ENCODE measurements at regions not wholly inside any gene's neighbourhood (a gene's known extent, or its start where the extent isn't known, plus 50 kb on each side); places are given as distances from the start of the nearest gene placed in this dataset.
A peak's percentile ranks its signal among the peaks of the same experiment; 100 is the strongest.

DNA sequence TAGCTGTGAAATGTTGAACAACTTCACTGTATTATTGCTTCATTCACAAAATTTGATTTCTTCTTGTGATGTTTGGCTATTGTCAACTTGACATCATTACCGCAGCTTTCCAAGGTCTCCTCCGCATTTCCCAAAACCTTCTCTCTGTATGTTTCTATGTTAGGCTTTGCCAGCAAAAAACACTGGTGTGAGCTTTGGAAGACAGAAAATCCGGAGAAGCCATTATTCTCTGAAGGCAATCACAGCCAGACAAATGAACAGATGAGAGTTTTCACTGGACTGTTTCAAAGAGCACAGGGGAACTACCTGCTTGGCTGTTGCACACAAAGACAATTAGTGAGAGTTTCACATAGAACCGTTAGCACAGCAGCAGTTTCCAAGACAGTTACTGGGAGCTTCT lies 609.6 kb downstream of the BRINP3 start:
- no peak for DNase-seq (ENCODE audit: low spot score)

DNA sequence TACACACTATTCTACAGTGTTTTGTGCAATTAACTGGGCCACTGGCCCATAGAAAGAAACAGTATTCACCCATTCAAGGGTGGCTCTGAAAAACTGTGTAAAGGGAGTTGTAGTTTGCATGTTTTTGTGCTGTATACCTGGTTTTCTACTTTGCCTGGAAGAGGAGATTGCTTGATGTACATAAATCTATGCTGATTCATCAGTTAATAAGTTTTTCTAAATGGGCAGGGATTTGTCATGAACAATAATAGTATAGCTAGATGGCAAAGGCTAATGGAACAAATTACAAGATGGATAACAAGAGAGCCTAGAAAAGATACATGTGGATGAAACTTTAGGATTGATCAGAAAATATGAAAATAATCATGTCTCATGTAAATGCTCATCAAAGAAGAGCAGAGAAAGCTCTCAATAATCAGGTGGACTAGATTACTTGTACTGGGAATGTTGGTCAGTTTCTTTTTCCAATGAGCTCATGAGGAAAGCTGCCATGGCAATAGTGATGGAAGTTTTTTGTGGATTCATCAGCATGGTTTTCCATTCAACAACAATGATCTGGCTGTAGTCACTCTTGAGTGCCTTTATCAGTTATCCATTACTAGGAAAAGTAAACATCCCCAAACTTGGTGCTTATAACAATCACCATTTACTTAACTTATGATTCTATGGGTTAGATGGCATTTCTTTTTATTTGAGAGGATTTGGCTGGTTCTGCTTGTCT lies 602.8 kb downstream of the BRINP3 start:
- DNase-seq (ENCODE audit: low spot score): no peak

DNA sequence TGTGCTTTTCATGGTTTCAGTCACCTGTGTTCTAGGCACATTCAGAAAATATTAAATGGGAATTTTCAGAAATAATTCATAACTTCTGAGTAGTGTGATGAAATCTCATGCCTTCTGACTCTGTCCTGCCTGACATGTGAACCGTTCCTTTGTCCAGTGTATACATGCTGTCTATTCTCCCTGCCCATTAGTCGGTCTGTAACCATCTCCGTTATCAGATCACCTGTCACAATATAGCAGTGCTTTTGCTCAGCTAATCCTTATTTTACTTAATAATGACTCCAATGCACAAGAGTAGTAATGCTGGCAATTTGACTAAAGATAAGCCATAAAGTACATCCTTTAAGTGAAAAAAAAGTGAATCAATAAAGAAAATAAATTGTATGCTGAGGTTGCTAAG lies 597.5 kb downstream of the BRINP3 start:
- DNase-seq (ENCODE audit: low spot score): no peak

DNA sequence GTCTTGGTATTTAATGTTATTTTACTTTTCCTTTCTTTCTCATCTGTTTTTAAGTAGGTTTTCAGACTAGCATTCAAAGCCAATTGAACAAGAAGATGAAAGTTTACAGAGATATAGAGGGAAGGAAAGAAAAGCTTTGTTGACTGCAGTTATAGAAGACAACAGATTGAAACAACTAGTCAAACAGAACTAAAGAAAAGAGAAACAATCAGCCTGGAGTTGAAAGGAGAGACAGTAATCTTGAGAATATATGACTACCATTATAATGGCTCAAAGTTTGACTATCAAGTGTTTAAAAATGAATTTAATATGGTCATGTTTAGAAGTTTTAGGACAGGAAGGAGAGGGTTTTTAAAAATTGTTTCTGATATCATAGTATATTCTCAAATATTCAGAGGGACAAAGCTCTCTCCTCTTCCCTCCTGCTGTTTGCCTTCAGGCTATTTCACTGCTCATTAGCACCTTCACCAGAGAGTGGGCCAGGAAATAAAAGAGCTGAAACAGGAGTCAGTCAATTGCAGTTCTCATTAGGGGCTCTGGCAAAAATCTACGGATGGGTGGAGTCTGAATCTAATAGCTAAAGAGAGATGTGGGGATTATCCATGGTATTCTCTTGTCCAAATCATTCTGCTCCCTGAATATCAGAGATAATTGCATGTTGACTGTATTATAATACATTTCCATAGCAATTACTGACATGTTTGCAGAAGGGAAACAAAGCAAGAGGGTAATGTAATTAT lies 577.8 kb downstream of the BRINP3 start:
- no peak for DNase-seq (ENCODE audit: low spot score)

DNA sequence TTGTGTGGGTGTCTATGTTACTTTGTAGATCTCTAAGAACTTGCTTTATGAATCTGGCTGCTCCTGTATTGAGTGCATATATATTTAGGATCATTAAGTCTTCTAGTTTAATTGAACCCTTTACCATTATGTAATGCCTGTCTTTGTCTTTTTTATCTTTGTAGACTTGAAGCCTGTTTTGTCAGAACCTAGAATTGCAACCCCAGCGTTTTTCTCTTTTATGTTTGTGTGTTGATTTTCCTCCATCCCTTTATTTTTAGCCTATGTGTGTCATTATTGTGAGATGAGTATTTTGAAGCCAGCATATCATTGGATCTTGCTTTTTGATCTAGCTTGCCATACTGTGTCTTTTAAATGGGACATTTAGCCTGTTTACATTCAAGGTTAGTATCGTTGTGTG lies 573.2 kb downstream of the BRINP3 start:
- no peak for DNase-seq (ENCODE audit: low spot score)

DNA sequence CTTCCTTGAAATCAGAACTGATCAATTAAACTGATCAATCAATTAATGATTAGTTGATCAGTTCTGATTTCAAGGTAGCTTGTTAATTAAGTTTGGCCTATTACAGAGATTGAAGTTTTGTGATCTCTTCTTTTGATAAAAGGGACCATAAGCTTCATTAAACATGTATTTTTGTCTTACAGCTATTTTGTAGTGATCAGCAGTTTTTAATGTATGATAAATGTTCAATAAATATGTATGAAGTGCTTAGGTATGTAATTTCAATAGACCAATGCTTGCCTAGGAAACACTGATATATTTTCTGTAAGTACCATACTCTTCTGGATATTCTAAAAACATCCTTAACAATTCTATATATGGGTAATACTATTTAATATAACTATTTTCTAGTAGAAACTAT lies 569.6 kb downstream of the BRINP3 start:
- no peak for DNase-seq (ENCODE audit: low spot score)

DNA sequence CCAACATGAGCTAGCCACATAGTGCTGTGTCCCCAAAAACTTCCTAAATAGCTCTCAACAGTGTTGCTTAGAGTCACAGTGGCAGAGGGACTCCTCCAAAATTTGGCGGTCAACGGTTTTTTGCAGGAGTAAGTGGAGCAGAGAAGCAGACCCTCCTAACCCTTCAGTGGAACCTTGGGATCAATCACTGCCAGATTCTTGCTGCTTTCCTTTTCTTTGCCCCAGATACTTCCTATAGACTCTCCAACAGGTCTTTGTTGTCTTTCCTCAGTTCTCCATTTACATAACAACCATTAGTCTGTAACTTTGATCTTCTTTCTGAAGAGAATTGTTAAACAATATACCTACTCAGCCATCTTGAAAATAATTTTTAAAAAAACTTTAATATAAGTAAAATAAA lies 556.1 kb downstream of the BRINP3 start:
- DNase-seq (ENCODE audit: low spot score): no peak

DNA sequence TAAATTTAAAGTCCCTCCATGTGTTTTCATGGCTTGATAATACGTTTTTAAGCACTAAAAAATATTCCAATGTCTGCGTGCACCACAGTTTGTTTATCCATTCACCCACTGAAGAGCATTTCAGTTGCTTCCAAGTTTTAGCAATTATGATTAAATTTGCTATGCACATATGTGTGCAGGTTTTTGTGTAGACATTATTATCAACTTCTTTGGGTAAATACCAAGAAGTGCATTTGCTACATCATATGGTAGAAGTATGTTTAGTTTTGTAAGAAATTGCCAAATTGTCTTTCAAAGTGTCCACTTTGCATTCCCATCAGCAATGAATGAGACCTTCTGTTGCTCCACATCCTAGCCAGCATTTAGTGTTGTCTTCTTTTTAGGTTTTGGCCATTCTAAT lies 550.0 kb downstream of the BRINP3 start:
- no peak for DNase-seq (ENCODE audit: low spot score)

DNA sequence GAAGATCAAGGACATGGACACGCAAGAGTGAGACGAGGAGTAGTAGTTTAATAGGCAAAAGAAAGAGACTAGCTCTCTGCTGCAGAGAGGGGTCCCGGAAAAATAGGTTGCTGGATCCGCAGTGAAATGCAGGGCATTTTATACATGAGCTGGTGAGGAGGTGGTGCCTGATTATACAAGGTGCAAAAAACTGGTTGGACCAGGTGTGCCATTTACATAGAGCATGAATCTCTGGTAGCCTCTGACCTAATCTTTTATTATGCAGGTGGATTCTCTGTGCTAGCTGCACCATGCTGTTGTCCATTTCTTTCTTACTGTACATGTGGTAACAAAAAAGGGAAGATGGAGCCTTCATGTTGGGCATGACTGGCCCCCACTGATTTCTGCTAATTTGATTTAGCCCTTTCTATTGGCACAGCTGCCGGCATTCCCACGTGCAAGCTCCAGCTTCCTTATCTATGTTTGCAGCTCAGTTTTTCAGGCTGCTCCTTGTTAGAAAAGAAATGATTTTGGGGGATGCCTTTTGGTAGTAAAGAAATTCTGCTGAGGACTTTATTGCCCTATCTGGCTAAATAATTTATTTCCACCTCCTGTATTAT lies 548.1 kb downstream of the BRINP3 start:
- no peak for DNase-seq (ENCODE audit: low spot score)

DNA sequence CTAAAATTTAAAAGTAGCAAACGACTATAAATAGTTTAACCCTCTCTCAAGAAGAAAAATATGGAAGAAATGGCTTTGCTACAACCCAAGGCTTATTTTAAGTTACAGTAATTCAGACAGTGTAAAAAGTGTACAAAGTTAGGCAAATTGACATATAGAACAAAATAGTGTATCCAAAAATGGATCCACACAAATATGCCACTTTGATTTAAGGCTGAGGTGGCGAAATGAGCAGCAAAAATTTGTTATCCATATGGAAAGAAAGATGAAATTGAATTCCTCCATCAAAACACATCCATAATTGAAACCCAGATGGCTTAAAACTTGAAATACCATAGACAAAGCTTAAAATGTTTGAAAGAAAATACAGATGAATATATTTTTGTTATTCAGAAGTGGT lies 540.8 kb downstream of the BRINP3 start:
- DNase-seq (ENCODE audit: low spot score): no peak

DNA sequence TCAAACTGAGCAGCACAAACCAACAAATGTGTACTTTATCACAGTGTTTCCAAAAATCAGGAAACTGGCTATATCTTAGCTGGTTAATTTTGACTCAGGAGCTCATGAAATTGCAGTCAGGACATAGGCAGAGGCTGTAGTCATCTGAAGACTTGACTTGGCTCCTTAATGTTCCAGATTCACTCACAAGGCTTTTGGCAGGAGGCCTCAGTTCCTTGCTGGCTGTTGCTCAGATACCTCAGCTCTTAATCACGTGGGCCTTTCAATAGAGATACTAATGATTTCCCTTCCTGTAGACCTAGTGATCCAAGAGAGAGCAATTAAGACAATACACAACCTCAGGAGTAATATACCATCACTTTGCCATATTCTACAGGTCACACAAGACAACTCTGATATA lies 537.7 kb downstream of the BRINP3 start:
- peak; percentile 8 for DNase-seq (ENCODE audit: low spot score)

DNA sequence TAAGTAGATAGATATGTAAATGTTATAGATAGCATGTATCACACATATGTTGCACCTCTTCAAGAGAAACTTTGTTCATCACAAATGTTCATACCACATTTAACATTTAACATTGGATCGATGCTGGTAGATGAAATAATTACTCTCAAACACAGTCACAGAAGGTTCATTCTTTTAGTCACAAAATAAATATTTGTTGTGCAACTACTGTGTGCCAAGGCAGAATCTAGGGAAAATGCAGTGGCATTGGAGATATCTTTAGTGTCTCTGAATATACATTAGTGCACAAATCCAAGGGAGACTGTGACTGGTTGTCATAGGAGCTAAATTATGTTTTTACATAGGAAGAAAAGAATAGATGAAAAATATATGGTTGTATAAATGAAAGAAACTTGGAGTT lies 535.7 kb downstream of the BRINP3 start:
- no peak for DNase-seq (ENCODE audit: low spot score)

DNA sequence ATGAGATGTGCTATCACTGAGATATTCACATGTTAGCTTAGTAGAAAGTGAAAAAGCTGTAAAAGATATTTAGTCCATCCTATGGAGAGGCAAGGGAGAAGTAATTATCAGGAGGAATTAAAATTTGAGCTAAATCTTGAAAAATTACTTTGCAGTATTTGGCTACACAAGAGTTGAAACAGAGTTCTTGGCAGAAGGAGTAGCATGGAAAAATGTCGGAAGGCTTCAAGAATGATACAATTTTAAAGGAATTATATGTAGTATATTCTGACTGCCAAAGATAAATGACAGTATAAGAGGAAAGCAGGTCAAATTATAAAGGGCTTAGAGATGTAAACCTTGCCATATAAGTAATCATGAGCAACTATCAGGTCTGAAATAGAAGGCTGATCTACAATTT lies 518.9 kb downstream of the BRINP3 start:
- DNase-seq (ENCODE audit: low spot score): no peak

DNA sequence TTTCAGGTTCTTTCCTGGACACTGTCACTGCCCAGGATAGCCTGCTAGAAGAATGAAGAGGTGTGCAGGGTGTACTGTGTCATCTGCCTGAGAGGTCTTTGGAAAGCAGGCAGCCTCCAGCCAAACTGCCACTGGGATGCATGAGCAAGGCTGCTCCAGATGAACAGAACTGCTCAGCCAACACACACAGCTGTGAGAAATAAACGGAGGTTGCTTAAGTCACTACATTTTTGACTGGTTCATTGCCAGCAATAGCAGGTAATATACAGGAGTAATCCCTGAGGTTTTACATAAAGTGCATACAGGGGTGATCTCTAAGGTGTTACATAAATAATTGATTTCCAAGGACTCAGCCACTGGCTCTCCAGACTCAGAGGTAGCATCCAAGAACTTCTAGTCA lies 516.9 kb downstream of the BRINP3 start:
- no peak for DNase-seq (ENCODE audit: low spot score)

DNA sequence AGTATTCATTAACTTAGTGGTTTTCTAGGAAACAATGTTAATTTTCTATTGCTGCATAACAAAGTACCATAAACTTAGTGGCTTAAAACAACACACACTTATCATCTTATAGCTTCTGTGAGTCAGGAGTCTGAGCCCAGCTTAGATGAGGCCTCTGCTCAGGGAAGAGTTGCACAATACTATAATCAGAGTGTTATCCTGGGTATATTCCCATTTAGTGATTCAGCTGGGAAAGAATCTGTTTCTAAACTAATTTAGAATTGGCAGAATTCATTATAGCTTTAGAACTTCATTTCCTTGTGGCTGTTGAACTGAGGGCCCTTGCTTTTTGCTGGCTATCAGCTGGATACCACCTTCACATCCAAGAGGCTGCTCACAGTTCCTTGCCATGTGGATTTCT lies 515.5 kb downstream of the BRINP3 start:
- DNase-seq (ENCODE audit: low spot score): peak; percentile 29

DNA sequence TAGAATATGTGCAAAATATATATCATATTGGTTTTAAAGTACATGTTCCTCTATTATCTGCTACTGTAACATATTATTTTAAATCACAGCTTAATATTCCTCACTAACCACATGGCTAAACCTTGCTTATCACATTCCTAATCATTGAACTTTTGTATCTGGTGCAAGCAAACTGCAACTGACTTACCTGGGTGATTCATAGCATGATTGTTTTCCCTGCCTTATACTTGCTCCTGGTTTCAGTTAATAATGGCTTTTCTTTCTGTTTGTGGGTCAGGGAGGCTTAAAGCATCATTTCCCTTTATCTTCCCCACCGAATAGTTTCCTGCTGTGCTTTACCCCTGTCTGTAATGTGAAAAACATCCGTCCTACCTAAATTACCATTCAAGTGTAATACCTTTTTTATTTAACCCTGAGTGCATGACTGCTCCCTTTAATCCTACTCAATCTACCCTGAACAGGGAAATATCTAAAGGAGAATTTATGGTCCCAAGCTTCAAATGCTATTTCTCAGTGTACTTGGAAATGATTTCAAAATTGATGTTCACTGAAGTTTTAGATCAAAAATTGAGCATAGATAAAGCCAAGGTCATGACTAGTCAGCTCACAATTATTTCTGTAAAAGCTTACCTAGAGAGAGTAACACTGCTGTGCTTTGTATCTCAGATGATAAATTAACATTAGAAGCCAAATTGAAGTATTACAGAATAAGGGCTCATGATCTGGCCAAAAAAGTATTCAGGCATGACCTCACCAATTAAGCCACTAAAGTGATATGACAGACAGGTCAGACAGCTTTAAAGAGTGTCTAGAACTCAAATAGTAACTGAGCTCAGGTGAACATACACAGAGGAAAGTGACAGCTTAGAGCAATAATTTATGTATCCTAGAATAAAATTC lies 507.1 kb downstream of the BRINP3 start:
- no peak for DNase-seq (ENCODE audit: low spot score)

DNA sequence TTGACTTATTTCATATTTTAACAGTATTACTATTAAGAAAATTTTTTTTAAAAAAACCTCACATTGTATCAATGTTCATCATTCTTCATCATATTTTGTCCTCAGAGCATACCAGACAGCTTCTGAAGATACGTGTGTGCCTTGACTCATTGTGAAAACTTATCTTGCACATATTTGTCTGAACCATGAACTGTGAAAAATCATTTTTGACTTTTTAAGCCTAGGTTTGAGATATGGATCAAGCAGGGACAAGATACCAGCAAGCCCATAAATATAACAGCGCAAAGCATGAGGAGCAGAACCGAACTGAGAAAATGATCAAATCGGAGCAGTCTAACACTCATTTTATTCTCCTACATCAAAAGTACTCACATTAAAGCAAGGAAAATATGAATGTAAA lies 506.0 kb downstream of the BRINP3 start:
- no peak for DNase-seq (ENCODE audit: low spot score)

DNA sequence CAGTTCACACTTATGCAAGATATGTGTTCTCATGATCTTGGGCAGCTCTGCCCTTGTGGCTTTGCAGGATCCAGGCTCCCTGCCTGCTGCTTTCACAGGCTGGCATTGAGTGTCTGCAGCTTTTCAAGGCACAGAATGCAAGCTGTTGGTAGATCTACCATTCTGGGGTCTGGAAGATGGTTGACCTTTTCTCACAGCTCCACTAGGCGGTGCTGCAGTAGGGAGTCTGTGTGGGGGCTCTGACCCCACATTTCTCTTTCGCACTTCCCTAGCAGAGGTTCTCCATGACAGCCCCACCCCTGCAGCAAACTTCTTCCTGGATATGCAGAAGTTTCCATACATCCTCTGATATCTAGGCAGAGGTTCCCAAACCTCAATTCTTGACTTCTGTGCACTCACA lies 500.5 kb downstream of the BRINP3 start:
- DNase-seq (ENCODE audit: low spot score): no peak

DNA sequence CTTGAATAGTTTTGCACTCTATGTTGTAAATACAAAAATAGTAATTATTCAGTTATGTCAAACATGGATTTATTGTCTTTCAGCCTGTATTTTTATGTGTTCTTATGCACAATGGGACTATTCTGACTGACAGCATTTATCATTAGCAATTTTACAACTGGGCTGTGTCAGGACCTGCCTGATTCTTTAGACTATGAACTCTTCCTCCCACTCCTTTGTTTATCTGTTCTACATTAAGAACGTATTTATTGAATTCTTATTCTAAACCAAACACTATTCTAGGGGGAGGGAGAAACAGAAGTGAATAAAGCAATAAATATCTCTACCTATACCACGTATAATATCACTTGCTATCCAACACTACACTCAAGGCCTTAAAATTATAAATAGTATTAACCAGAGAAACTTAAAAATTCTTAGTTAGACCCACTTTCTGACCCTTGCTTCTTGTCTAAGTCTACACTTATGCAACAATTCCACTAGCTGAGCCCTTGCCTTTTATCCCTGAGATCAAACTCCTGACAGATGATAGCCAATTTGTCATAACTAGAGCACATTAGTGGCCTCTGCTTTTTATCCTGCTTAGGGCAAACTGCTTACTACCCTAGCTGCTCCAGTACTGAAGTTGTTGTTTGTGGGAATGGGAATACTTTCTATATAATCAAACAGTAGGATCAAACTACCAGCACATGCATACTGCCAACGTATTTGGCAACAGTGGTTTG lies 494.3 kb downstream of the BRINP3 start:
- DNase-seq (ENCODE audit: low spot score): no peak

DNA sequence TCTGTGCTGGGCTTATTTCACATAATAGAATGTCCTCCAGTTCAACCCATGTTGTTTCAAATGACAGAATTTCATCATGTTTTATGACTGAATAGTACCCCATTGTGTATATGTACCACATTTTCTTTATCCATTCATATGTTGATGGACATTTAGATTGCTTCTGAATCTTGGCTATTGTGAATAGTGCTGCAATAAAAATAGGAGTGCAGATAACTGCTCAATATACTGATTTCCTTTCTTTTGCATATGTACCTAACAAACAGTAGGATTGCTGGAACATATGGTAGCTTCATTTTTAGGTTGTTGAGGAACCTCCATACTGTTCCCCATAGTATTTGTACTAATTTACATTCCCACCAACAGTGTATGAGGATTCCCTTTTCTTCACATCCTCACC lies 491.1 kb downstream of the BRINP3 start:
- no peak for DNase-seq (ENCODE audit: low spot score)

DNA sequence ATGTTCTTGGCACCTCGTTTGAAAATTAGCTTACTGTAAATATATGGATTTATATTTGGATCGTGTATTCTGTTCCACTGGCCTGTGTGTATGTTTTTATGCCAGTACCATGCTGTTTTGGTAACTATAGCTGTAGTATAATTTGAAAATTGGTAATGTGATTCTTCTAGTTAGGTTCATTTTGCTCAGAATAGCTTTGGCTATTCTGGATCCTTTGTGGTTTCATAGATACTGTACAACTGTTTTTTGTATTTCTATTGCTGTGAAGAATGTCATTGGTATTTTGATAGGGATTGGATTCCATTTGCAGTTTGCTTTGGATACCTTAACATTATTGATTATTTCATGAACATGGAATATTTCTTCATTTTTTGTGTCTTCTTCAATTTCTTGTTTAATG lies 490.2 kb downstream of the BRINP3 start:
- no peak for DNase-seq (ENCODE audit: low spot score)

DNA sequence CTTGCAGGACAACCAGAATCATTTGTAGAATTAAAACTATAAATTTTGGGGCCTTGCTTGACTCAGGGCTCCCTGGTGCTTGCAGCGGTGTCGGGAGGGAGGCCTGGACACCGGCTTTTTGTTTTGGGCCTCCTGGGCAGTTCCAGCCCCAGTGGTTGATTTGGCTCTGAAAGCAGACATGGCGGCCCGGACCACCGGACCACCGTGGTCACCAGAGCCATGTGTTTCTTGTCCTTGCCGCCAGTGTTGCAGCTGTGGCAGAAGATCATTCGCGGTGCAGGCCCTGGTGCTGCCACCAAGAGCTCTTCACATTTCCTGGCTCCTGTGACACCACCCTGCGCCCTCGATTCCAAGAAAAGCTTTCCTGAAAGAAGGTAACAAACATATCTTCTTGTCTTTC lies 484.8 kb downstream of the BRINP3 start:
- DNase-seq (ENCODE audit: low spot score): no peak
